Cardiac fibroblast (primary cell): ENCODE measurements at regions not wholly inside any gene's neighbourhood (a gene's known extent, or its start where the extent isn't known, plus 50 kb on each side); places are given as distances from the start of the nearest gene placed in this dataset.

ENCODE experiments used
- DNase-seq, 2 donors: peaks; one replicate each; pipeline versions ENCODE4 v3.0.0 to v3.0.0-alpha.2; 2010; ENCODE audit warnings: low read depth in 2 of 2
- H3K4me3 ChIP-seq, 2 donors: replicated peaks in 1 of 2; 1 replicate in 1 of 2; 2 replicates in 1 of 2; pipeline ENCODE4 v1.5.1; 2011; ENCODE audit warnings: low read depth in 2 of 2, low read length in 2 of 2, mild to moderate bottlenecking in 2 of 2, moderate library complexity in 1 of 2
- TF ChIP-seq, protein P1 (sequence below): IDR thresholded peaks from one replicate; pipeline ENCODE4 v1.5.1; 2011; ENCODE audit warnings: low read depth, mild to moderate bottlenecking, low read length, inconsistent platforms

DNA sequence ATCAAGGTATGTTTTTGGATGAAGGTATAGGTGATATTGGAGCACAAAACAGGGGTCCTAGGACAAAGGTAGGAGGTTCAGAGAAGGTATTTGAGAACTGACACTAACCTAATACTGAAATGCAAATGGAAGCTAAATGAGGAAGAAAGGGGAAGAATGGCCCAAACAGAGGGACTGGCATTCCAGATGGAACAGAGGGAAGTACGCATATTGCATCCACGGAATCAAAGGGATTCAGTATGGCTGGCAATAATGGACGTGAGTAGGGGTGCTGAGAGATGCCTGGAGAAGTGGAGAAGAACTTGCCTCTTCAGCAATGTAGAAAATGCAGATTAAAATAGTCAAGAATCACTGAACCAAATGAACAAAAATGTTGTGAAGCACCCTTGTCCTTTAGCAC is 283.5 kb upstream of the DACH1 start:
- H3K4me3 ChIP-seq: no peak overlapping the region
- TF ChIP-seq, protein P1, sequence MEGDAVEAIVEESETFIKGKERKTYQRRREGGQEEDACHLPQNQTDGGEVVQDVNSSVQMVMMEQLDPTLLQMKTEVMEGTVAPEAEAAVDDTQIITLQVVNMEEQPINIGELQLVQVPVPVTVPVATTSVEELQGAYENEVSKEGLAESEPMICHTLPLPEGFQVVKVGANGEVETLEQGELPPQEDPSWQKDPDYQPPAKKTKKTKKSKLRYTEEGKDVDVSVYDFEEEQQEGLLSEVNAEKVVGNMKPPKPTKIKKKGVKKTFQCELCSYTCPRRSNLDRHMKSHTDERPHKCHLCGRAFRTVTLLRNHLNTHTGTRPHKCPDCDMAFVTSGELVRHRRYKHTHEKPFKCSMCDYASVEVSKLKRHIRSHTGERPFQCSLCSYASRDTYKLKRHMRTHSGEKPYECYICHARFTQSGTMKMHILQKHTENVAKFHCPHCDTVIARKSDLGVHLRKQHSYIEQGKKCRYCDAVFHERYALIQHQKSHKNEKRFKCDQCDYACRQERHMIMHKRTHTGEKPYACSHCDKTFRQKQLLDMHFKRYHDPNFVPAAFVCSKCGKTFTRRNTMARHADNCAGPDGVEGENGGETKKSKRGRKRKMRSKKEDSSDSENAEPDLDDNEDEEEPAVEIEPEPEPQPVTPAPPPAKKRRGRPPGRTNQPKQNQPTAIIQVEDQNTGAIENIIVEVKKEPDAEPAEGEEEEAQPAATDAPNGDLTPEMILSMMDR: no peak
- no peak for DNase-seq

GRCh38 chr13:72149701-72150100 is 282.7 kb upstream of the DACH1 start:
- TF ChIP-seq, protein P1: no peak
- DNase-seq: no peak
- no peak overlapping the region for H3K4me3 ChIP-seq

DNA sequence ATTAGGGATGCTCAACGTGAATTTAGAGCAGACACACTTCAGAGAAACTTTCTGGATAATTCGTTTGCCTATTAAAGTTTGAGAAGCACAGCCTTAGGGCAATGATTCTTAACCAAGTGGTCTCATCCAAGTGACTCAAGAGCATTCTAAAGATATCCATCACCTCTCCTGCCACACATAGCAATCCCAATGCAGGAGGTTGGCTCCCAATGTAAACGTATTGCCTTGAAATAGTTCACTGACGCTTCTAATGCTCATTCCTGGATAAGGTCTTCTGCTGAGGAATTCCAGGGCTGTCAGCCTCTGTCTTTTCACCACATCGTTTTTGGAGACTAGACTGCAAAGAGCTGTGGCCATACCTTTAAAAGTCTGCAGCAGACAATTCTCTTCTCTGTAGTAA is 279.8 kb upstream of the DACH1 start:
- TF ChIP-seq, protein P1: no peak
- no peak for DNase-seq
- H3K4me3 ChIP-seq: no peak overlapping the region

DNA sequence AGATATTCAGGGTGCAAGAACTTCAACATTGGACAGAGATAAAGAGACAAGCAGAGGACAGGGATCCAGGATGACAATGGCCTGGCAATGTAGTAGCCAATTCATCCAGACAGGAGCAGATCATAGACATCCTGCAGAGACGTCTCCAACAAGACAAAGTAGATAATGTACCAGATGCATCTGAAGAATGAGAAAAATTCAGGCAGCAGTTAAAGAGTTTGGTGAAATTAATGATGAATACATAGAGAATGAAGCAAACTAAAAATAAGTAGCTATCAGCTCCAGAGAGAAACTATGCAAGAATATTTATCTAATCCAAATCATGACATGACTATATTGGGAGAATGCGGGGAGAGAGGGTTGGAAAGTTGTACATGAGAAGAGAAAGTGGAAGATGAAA is 278.4 kb upstream of the DACH1 start:
- TF ChIP-seq, protein P1: no peak
- H3K4me3 ChIP-seq: no peak overlapping the region
- DNase-seq: no peak

- TF ChIP-seq, protein P1: no peak
- H3K4me3 ChIP-seq: no peak overlapping the region
- peak in 1 of 2 donors; percentile 9 for DNase-seq
Observed at GRCh38 chr13:72144636-72145035, 277.6 kb upstream of the DACH1 start.

GRCh38 chr13:72141855-72142519 is 275.0 kb upstream of the DACH1 start:
- DNase-seq: peak; percentile 28 to 64
- TF ChIP-seq, protein P1: no peak
- no peak overlapping the region for H3K4me3 ChIP-seq

GRCh38 chr13:72139192-72139591 is 272.2 kb upstream of the DACH1 start:
- TF ChIP-seq, protein P1: no peak
- no peak for DNase-seq
- no peak overlapping the region for H3K4me3 ChIP-seq
